Activated CD8-positive, alpha-beta memory T cell treated with anti-CD3 and anti-CD28 coated beads for 1 hour (primary cell): ENCODE measurements at regions not wholly inside any gene's neighbourhood (a gene's known extent, or its start where the extent isn't known, plus 50 kb on each side); places are given as distances from the start of the nearest gene placed in this dataset.

Source experiments
- DNase-seq, 2 donors: peaks; one replicate each; pipeline ENCODE4 v3.0.0-alpha.2; 2020; ENCODE audit warnings: low read depth in 1 of 2; ENCODE audit errors: extremely low read depth in 1 of 2

GRCh38 chr18:42137693-42138375 lies 182.8 kb downstream of the PIK3C3 start:
- no peak for DNase-seq

GRCh38 chr18:42141439-42141838 lies 186.4 kb downstream of the PIK3C3 start:
- no peak for DNase-seq

- no peak for DNase-seq
These were observed 200.0 kb downstream of the PIK3C3 start for GRCh38 chr18:42155024-42155423.

- DNase-seq, result no peak
These were observed 201.2 kb downstream of the PIK3C3 start for GRCh38 chr18:42156281-42156680.

- no peak for DNase-seq
These were observed 202.4 kb downstream of the PIK3C3 start for GRCh38 chr18:42157420-42157819.

- DNase-seq, result no peak
These were observed 202.8 kb downstream of the PIK3C3 start for GRCh38 chr18:42157878-42158277.

- DNase-seq, result no peak
These were observed 204.1 kb downstream of the PIK3C3 start for GRCh38 chr18:42159146-42159545.

GRCh38 chr18:42163321-42163720 lies 208.3 kb downstream of the PIK3C3 start:
- no peak for DNase-seq

- DNase-seq, result no peak
These were observed 209.5 kb downstream of the PIK3C3 start for GRCh38 chr18:42164556-42164955.

- no peak for DNase-seq
These were observed 211.0 kb downstream of the PIK3C3 start for GRCh38 chr18:42165922-42166513.

- DNase-seq, result no peak
These were observed 213.5 kb downstream of the PIK3C3 start for GRCh38 chr18:42168487-42168886.

DNA sequence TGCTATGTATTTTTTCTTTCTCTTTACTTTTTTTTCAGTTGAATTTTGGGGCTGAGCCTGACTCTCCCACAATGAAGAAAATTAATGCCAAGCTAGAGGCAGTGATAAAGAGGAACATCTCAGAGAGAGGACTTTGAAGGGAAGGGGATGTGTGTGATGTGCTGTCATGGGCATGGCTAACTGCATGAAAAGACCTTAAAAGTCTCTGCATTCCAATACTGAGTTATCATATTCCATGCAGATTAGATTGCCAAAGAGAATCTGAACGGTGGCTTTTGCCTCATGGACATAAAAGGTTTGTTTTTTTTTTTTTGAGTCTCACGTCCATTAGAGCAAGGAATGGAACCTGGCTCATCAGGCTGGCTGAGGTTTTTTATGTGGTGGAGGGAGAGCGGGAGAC lies 213.9 kb downstream of the PIK3C3 start:
- DNase-seq, result no peak

DNA sequence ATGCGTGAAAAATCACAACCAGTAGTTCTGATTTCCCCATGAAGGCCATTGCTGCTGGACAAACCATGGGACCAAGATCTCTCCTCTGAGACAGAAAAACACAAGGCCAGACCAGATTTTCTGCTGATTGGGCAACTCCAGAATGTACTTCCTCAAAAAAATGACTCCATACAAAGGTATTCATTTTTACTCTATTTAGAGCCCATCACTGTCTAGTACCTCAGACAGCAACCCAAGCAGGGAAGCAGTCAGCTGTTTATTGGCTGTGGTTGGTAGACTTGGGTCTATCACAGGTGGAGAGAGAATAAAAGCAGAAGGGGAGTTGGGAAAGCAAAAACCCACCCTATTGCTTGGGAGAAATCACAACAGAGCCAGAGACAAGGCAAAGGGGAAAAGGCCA lies 219.9 kb downstream of the PIK3C3 start:
- no peak for DNase-seq

GRCh38 chr18:42176599-42176998 lies 221.6 kb downstream of the PIK3C3 start:
- no peak for DNase-seq

DNA sequence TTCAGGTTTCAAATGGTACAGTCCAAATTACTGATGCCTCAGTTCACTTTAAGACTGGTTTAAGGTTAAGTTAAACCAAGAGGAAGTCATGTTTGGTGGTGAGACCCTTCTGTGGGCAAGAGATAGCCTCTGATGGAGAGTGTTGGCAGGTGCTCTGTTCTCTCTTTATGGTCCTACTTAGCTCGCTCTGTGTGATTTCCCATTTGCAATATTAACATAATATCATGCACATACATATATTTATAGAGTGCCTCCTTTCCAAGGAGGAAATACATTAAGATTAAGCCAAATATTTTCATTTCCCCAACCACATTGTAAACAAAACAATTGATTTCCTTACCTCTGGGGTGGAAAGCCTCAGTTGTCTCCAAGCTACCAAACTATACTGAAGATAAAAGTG lies 222.4 kb downstream of the PIK3C3 start:
- DNase-seq, result no peak

DNA sequence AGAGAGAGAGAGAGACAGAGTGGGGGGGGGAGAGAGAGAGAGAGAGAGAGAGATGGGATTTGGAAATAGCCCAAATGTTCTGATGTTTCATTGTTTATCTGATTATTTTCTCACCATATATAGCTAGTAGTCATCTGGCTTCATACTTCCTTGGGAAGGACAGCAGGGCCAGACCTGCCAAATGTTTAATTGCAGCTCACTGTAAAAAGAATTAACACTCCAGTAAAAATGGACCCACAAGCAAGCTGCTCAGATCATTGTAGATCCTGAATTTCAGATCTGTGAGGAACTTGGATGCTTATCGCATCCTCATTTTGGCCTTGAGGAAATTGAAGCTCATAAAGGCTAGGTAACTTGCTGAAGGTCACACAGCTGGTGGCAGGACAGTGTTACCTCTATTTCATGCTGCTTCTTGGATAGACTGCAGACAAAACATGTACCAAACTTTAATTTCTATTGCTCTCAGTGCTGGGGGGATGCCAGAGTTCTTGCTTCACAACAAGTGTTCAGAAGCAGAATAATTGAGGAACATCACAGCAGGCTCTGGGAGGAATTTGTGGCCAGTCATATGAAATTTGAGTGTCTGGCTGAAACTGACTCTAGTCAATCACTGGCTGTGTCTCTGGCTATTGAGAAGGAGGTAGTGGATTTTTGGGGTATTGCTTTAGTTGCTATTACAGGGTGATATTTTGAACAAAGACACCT lies 223.5 kb downstream of the PIK3C3 start:
- DNase-seq, result no peak

GRCh38 chr18:42179542-42180121 lies 224.6 kb downstream of the PIK3C3 start:
- no peak for DNase-seq

DNA sequence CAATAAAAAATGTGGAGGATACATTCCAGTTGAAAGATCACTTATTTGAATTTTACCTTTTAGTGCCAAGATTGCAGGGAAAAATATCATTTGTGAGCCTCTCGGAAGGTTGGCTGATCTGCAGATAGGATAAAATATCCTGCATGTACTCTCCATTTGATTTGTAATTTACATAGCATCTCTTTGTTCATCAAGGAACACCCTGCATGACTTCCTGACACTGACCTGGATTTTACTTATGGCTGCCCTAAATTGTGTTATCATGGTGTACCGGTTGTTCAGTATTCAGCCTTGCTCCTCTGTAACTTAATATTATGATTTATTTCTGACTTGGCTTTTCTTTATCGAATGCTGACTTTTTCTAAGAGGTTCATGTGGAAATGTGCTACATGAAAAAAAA lies 226.4 kb downstream of the PIK3C3 start:
- no peak for DNase-seq

- DNase-seq, result no peak
These were observed 228.0 kb downstream of the PIK3C3 start for GRCh38 chr18:42182728-42183700.

- DNase-seq, result no peak
These were observed 228.7 kb downstream of the PIK3C3 start for GRCh38 chr18:42183746-42184145.
